Activated effector memory CD4-positive, alpha-beta T cell treated with anti-CD3 and anti-CD28 coated beads, Interleukin-2, amount 50 U/mL, for 16 hours (primary cell): ENCODE measurements at regions not wholly inside any gene's neighbourhood (a gene's known extent, or its start where the extent isn't known, plus 50 kb on each side); places are given as distances from the start of the nearest gene placed in this dataset.
A peak's percentile ranks its signal among the peaks of the same experiment; 100 is the strongest.
"Not testable (repeated sequence)": the region's sequence is repeated elsewhere in the genome, so short reads cannot be mapped to it uniquely, and the experiment has no call there.

Experiments
- DNase-seq: peaks from one replicate; pipeline ENCODE4 v3.0.0-alpha.2; 2020

DNA sequence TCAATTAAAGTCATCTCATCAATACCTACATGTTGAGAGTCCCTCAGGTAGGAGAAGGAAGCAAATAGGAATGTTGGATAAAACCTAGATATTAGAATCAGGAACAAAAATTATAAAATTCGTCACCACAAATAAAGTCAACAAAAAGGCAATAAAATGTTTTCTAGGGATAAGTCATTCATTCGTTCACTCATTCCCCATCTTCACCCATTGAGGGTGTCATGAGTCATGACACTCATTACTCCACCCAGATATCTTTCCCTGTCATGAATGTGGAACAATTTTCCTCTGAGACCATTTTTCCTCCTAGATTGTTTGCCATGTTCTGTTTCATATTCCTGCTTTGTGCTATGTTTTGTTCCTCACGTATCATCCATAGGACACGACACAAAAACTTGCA lies 50.9 kb upstream of the OLIG3 start:
- no peak for DNase-seq

DNA sequence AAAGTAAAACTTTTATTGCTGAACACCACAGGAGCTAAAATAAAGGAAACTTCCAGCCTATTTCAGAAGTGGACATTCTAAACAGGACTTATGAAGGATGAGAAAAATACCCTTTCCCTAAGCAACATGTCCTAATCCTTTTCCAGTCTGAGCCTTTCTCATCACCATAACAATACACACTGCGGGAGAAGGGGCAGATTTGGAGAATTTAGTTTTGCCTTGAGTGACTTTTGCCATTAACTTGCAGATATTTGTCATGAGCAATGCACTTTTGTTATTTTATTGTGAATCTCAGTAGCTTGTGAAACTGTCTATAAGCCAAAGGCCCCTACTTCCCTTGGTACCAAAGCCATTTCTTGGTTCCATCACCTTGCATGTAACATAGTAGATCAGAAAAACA lies 53.0 kb upstream of the OLIG3 start:
- DNase-seq = no peak

DNA sequence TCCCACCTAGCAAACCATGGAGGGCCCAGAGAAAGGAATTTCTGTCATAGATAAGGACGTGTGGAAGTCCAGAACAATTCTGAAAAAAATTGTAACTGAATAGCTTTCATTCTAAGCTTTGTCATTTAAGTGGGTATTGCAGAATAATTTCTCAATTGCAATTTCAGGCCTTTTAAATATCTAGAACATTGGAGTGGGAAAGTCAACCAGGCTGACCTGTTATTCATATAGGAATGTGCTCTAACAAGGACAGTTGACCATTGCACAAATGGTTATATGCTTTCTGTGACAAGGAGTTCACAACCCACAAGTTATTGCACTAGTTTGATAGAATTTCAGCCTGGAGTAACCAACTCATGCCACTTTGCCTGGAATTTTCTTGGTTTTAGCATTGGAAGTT lies 53.4 kb upstream of the OLIG3 start:
- DNase-seq = no peak

DNA sequence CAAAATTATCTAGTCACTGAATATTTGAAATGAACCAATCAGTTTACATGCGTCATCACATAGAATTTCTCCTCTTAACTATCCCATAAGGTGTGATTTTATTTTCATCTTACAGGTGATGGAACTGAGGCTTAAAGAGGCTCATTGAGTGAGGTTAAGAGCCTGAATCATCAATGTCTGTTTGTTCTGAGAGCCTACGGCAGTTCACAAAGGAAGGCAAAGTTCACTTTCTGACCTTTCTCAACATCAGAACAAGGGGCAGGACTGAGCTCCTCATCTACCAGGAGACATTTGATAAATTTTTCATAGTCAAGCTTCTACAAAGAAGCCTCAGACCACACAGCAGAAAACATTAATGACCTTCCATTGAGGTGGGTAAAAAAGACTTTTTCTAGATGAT lies 54.9 kb upstream of the OLIG3 start:
- no peak for DNase-seq

DNA sequence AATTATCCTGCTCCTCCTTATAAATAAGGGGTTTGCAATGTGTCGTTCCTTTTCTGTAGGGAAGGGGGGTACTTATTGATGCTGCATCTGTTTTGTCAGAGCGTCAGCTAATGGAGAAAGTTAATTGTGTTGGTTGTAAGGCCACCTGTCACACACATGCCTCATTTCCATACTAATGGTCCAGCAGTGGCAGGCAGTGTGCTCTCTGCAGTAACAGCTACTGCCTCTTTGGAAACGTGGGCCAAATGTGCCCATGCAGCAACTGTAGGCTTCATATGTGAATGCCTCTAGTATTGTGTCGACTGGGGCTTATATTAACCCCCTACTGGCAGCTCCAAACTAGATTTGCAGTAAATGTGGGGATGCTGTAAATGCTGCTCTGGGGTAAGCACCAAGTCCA lies 56.3 kb upstream of the OLIG3 start:
- DNase-seq = no peak

DNA sequence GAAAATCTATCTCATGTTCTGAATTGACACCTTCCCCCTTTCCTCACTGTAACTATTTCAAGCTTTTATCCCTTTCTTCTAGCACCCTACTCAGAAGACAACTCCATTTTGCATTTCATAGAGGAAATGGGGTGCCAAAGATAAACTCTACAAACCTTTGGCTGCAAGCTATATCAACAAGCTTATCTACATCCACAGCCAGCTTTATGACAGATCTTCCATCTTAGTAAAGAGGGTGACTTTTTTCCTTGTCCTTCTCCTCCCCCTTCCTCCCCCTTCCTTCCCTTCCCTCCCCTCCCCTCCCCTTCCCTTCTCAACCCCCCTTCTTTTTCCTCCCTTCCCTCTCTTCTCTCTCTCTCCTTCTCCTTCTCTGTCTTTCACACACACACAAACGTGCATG lies 58.0 kb upstream of the OLIG3 start:
- no peak for DNase-seq

DNA sequence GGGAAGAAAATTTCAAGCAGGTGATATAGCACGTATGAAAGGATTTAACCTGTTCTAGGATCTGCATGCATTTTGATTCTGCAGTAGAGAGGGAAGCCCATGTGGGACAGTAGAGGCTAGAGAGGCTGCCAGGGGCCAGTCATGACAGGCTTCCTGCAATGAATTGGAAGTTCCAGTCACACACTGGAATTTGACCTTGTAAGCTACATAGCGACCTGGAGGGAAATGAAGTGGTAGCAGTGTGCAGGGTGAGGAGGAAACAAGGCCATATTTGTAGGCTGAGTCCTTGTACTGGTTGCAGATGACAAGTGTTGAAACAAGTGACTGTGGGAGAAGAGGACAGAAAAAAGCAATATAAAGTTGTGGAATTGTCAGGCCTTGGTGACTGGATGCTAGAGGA lies 58.6 kb upstream of the OLIG3 start:
- no peak for DNase-seq

DNA sequence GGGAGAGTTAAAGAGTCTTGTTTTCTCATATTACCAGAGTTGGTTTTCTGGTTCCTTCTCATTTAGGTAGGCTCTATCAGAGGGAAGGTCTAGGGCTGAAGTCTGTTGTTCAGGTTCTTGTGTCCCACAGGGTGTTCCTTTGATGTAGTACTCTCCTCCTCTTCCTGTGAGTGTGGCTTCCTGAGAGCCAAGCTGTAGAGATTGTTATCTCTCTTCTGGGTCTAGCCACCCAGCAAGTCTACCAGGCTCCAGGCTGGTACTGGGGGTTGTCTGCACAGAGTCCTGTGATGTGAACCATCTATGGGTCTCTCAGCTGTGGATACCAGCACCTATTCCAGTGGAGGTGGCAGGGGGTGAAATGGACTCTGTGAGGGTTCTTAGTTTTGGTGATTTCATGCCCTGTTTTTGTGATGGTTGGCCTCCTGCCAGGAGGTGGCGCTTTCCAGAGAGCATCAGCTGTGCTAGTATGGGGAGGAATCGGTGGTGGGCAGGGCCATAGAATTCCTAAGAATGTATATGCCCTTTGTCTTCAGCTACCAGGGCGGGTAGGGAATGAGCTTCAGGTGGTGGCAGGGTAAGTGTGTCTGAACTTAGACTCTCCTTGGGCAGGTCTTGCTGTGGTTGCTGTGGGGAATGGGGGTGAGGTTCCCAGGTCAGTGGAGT lies 65.5 kb upstream of the OLIG3 start:
- DNase-seq = peak; percentile 65

DNA sequence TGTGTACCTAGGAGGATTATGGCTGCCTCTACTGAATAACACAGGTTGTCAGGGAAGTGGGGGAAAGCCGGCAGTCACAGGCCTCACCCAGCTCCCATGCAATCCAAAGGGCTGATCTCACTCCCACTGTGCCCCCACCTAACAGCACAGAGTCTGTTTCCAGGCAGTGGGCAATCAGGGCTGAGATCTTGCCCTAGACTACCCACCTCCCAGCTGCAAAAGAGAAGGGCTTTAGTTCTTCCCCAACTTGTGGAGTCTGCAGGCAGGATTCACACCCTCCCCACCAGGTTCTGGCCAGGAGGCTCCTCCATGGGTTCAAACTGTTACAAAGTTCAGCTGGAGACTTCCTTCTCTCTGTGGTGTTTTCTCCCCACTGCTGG lies 66.0 kb upstream of the OLIG3 start:
- no peak for DNase-seq

DNA sequence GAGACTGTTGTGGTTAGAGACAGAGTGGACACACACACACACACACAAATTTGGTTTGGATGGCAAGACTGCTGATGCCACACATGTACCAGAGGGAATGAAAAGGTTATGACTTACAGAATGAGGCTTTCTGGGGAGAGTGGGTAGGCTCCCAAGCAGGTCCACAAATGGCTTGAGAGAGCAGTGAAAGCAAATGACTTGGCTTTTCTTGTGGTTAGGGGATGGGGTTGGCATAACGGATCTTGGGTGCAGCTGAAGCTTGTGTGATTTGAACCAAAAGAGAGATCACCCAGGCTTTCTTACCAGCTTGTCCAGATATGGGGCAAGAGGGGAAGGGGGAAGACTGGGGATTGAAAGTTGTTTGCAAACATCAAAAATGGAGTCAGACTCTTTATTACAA lies 73.9 kb upstream of the OLIG3 start:
- no peak for DNase-seq

DNA sequence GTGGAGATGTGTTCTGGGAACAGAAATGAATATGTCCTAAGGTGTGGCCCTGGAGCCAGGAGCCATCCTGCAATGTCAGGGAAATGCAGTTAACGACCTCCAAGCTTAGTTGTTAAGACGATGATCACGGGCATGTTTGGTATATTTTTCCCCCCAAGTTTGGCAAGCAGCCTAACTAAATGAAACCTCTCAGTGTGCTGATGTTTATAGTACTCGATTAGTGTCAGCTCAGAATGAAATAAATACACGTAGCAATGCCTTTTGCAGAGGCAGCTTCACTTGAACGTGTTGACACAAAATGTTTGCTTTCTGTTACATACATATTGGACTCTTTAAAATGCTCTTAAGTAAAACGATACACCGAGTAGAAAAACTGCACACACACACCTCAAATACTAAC lies 76.2 kb upstream of the OLIG3 start:
- no peak for DNase-seq

DNA sequence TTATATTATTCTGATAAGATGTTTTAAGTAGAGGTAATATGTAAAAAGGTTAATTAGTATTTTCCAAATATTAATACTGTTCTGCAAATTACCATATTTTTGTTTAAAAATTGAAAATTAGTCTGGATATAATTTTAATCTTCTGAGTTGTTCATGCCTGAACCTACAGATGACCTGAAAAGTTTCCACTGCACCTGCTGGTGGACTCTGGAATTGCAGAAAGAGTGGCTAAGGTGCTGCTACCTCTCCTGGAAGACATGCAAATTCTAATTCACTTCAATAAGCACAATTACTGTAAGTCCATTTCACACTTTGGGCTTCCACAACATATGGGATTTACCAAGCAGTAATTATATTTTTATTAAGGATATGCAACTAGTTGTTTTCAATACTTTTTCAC lies 77.7 kb upstream of the OLIG3 start:
- peak; percentile 86 for DNase-seq

DNA sequence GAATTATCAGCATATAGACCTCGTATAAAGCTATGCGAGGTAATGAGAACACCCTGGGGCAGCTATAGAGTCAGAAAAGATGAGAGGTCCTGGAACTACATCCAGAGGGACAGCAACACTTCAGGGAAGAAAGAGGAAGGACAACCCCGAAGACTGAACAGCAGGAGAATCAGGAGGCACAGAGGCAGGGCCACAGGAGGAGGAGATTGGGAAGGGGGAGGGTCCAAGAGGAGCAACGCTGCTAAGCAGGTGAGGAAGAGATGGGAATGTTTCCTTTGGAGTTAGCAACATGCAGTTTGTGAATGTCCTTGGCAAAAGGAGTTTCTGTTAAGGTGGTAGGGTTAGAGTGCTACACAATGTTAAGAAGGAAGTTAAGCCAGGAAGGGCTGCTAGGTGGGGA lies 79.5 kb upstream of the OLIG3 start:
- no peak for DNase-seq

DNA sequence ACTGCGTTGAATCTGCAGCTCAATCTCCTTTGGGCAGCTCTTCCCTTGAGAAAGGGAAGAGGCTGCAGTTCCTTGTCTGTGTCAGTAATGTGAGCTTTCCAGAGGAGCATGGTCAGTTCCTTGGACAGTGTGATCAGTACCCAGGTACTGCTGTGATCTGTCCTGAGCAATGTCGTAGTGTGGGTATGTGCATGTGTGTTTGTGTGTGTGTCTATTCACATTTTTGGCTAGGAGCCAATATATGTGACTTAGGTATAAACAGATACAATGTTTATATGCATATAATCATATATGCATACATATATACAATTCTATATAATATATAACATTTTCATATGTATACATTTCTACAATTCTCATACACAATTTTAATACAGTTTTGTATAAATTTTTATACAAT lies 85.4 kb upstream of the OLIG3 start:
- DNase-seq = no peak

DNA sequence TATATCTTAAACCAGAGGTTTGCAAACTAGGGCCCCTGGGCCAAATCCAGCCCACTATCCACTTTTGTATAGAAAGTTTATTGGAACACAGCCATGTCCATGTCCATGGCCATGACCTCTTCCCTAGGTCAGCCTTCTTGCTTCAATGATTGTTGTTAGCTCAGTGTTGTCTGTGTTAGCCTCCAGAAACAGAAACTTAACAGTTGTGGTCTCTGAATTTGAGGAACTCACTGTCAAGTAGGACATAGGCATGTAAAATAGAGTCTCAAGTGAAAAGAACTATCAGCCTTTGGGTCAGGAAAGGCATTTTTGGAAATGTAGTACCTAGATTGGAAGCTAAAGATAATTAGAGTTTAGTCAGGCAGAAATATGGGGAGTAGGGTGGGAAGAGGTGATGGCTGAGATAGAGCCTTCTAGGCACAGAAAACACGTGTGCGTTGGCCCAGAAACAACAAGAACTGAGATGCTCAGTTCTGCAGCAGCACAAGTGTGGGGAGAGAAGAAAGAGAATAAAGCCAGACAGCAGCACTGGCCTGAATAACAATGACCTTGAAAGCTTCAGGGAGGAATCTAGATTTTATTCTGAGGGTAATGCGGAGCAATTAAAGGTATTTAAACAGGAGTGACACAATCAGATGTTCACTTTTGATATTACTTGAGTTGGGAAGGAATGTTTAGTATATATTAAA lies 87.0 kb upstream of the OLIG3 start:
- DNase-seq = no peak

DNA sequence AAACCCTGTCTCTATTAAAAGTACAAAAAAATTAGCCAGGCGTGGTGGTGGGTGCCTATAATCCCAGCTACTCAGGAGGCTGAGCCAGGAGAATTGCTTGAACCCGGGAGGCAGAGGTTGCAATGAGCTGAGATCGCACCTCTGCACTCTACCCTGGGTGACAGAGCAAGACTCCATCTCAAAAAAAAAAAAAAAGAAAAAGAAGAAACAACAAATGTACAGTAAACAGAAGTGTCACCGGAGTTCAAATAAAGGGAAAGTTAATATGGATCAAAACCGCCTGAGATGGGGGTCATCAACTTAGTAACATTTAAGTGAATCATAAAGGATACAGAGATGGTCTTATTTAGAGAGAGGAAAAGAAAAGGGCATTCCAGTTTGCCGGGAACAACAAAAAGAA lies 89.3 kb upstream of the OLIG3 start:
- not testable (repeated sequence) for DNase-seq

DNA sequence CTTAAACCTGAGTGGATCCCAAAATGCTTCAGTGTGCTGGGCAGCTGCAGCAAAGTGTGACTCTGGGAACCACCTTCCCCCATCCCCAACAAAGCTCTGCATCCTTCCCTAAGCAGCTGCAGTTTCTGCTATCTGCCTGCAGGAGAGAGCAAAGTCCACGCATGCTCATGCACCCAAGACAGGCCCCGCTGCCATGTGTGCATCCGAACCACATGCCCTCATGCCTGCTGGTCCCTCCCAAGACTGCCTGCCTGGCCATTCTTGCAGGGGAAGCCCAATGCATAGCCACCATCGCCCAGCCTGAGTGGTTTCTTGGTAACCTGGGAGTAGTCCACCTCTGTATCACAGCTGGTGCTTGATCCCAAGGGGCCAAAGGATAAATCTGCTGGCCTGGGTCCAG lies 94.3 kb upstream of the OLIG3 start:
- DNase-seq = no peak

DNA sequence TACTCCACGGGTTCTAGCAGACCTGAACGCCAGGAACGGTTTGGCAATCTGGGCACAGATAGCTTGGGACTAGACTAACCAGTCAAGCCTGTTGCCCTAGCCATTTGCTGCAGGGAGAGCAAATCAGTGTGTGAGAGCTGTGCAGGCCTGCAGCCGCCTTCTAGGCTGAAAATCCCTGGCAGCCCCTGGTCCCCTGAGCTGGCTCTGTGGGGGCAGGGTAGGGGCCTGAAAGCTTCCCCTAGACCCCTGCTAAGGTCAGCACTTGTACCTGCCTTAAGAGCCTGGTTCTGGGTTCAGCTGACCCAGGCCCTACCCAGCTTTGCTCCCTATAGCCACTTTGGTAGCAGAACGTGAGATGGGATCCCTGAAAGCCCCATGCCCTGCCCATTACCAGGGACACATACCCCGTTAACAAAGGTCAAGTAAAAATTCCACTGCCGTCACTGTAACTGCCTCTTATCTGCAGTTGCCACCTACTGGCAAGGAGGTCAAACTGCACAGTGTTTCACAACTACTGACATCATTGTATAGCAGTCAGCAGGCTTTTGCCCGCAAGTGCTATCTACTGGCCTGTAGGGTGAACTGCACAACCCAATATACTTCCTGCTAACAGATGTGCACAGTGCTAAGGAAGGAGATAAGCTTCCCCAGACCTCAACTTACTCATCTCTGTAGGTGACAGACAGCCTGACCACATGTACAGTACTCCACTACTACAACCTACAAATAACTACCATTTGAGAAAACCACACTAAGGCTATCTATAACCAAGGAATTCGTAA lies 95.1 kb upstream of the OLIG3 start:
- peak; percentile 83 for DNase-seq

DNA sequence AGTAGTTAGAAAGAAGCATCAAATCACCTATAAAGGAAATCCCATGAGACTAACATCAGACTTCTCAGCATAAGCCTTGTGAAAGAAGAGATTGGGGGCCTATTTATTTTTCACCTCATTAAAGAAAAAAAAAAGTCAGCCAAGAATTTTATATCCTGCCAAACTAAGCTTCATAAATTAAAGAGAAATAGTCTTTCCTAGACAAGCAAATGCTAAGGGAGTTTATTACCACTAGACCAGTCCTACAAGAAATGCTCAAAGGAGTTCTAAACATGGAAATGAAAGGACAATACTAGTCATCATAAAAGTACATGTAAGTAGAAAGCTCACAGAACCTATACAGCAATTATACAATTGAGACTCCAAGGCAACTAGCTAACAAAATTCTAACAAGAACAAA lies 96.5 kb upstream of the OLIG3 start:
- DNase-seq = no peak

DNA sequence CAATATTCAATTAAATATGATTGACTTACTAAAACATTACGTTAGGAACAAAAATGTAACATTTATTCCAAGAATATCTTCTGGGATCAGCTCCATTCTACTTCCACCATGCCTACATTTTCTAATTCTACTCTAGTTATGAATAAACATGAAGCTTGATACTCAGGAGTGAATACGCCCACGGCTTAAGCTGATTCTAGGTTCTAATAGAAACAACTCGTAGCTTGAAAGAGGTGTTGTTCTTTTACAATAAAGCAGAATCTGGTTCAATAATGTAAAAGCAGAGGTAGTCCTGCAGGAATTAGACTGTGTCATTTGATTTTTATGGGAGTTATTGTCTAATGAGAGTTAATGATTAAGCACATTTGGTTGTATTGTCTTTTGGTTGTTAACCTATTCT lies 107.3 kb upstream of the OLIG3 start:
- DNase-seq = no peak

DNA sequence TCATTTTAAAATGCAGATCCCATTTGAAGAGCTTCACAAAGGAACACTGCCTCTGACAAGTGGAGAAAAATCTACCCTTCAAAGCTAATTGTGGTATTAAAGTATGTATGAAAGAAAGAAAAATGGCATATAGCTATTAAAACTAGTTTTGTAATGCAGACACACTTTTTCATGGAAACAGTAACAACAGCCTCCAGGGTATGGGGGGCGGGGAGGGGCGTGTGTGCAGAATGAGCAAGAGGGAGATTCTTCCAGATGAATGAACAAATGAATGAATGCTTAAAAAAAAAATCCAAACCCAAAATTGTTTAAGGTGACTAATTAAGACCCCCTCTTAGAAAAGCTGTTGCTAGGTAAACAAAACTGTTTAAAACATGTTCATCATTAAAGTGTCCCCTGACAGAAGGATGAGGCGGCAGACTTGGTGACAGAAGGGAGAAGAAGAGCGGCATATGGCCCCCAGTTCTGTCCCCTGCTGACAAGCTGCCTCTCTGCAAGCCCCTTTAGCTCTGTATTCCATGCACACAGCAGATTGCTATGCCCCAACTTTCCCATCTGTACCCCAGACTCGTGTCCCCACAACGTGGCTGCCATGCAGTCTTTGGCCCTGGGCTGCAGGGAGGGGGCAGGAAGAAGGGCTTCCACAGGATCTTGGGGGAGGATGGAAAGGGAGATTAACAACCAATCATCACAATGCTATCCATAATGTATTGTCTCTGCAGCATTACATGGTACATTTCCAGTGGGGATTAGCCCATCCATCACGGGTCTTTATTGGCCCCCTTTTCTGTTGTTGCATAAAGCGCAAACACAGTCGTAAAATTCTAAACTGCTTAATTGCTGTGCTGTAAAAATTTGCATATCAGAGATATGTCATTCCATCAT lies 108.4 kb upstream of the OLIG3 start:
- DNase-seq = no peak

DNA sequence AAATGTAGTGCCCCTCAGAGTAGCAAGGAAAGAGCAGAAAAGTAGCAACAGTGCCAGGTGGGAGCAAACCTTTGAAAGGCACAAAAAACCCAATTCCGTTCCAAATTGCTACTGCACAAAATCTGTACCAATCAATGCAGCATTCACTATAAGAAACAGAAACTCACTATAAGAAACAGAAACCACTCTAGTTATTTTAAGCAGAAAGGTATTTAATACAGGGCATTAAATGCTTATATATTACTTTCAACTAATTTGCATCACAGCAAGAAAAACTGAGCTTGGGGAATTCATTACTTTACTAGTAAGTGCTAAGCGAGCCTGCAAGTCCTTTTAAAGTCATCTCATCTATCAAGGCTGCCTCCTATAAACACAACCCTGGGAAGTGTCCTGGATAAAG lies 116.5 kb upstream of the OLIG3 start:
- DNase-seq = no peak

DNA sequence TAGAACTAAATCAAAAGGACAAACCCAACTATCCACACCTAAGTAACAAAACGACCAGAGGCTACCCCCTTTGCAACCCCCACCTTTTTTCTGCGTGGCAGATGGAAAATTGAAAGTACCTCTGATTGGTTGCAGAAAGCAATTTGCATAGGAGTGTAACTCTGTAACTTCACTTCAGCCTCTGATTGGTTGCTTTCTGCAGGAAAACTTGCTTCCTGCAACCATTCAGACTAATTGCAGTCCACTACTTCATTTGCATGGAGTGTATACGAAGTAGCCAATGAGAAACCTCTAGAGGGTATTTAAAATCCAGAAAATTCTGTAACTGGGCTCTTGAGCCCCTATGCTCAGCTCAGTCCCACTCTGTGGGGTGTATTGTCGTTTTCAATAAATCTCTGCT lies 129.1 kb upstream of the OLIG3 start:
- DNase-seq = no peak
